GM18517 (cell line): ENCODE measurements at regions not wholly inside any gene's neighbourhood (a gene's known extent, or its start where the extent isn't known, plus 50 kb on each side); places are given as distances from the start of the nearest gene placed in this dataset.
A peak's percentile ranks its signal among the peaks of the same experiment; 100 is the strongest.
"Not testable (repeated sequence)": the region's sequence is repeated elsewhere in the genome, so short reads cannot be mapped to it uniquely, and the experiment has no call there.

Experiments used
- ATAC-seq: cut with Tn5 transposase; IDR thresholded peaks from one replicate; pipeline ENCODE4 v1.9.1; 2021; ENCODE audit warnings: mild to moderate bottlenecking, moderate library complexity; ENCODE audit not compliant: unreplicated experiment

DNA sequence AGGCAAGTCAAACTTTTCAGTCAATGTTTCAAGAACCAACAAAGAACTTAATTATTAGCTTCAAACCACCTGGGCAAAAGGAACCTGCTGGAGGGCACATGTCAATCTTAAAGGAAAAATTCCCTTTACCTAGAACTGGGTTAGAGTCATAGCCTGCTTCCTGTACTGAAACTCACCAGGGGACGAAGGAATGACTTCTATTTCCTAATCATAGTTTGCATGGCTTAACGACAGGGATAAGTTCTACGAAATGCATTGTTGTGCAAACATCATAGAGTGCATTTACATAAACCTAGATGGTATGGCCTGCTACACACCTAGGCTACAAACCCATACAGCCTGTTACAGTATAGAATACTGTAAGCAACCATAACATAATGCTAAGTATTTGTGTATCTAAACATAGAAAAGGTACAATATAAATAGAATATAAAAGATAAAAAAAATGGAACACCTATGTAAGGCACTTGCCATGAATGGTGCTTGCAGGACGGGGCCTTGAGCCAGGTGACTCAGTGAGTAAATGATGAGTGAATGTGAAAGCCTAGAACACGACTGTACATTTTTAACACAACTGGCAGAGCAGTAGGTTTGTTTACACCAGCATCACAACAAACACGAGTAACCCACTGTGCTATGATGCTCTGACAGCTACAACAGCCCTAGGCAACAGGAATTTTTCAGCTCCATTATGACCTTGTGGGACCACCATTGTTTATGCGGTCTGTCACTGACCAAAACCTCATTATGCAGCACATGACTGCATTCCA is 234.9 kb upstream of the CAND1 start:
- no peak for ATAC-seq

DNA sequence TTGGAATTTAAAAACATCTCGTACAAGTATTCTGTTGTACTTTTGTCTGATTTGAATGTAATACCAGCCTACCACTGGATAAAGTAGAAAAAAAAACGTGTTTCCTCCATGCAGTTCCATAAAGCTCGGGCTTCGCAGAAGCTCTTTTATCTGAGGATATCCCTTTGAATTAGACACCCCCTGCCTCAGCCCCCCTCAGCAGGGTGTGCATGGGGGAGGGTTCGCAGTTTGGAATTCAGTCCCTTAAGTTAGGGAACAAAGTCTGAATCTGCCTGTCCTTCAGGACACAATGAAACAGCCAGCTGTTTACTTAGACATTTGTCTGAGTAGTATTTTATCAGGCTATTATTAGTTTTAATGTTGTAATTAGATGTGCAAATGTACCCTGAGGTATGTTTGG is 234.0 kb upstream of the CAND1 start:
- no peak for ATAC-seq

DNA sequence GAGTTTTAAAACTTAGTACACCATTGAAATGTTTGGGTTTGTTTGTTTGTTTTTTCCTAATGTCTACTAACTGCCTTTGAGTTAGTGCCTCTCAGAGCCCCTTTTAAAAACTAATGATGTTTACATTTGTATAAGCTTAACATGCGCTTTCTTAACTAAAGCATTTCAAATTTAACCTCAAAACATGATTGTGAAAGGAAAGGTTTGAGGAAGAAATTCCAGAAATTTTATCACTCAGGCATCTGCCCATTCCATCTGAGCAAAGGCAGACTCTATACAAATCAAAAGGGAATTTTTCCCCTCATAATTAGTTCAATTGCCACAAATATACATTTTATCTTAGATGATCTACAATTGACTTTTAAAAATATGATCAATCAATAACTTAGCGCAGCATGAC is 230.7 kb upstream of the CAND1 start:
- ATAC-seq: no peak

DNA sequence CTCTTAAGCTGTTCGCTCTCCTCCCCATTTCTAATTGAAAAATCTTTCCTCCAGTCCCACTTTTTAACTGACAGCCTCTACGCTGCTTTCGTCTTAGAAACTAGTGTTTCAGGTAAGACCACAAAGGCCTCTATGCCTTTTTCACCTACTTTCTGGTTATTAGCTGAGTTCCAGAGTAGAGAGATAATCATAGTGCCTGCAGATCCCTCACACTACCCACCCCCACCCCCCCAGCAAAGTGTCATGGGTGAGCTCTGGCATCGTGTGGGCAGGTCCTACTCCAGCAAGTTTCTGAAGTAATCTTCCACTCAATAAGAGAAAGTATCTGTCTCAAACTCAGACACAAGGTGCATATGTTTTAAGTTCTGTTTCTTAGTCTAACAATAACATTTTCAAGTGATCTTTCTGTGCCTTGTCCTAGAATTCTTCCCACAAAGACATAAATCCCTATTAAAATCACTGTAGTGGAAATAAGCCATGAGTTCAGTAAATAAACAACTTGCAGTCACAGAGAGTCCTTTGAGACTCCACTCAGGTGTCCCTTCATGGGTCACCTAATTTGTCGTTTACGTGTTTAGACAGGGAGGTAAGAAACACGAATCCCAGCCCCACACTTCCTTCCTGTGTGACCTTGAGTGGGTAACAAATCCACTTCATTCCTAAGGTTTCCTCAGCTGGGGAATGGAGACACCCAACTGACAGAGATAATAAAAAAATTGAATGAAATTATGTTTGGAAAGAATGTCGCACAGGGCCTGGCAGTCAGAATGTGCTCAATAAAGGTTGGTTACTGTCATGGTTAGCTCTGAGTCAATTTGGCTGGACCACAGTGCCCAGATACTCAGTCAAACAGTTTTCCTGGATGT is 228.9 kb upstream of the CAND1 start:
- ATAC-seq: no peak

DNA sequence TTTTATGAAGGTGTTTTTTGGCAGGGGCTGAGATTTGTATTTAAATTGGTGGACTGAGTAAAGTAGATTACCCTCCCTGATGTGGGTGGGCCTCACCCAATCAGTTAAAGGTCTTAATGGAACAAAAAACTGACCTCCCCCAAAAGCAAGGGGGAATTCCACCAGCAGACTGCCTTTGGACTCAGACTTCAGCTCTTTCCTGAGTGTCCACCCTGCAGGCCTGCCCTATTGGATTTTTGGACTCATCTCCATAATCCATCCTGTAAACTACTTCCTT is 228.4 kb upstream of the CAND1 start:
- ATAC-seq: no peak

DNA sequence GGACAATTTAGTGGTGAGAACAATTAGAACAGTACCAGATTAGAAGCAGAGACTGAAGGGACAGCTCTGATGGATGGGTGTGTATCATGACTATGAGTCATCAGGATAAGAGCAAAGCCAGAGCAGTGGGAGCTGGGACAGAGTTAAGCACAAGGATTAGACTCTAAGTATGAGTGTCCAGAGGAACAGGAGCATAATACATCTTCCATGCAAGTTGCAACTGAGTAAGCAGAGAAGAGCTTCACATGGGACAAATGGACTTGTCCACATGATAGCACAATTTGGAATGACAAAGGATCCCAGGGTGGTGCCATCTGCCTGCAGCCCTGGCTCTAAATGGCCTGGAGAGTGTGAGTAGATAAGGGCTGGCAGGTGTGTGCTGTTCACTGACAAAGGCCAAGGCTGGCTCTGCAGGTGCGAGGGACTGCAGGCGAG is 226.4 kb upstream of the CAND1 start:
- no peak for ATAC-seq

DNA sequence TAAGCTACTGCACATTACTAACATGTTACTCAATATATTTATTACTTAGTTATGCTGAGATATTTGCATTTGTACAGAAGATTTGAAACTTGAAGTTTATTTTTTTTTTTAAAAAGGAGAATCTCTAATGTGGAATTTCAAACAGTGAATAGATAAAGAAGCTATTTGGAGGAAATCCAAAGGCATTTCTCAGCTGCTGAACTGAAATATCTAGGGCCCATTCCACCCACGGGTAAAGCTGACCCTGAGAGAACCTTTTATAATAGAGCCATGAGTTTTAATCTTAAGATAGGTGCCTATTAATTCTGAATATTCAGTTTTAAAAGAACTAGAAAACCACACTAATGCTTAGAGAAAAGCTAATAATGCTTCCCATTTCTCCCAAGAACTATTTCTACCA is 225.4 kb upstream of the CAND1 start:
- ATAC-seq: no peak

DNA sequence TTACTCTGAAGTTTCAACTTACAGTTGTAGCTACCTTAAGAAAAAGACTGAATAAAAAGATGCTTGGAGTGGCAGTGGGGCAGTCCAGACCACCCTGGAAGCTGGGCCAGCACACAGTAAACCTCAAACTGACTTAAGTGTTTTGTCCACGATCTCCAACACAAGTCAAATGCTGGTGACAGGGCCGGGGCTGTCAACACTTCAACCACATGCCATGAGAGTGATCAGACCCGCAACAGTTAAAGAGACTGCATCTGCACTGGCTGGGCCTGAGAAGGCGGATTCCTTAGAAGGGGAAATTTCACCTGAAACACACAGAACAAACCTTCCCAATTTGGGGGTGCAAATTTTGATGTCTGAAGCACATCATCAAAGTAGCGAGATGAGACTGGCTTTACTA is 223.5 kb upstream of the CAND1 start:
- ATAC-seq: no peak

DNA sequence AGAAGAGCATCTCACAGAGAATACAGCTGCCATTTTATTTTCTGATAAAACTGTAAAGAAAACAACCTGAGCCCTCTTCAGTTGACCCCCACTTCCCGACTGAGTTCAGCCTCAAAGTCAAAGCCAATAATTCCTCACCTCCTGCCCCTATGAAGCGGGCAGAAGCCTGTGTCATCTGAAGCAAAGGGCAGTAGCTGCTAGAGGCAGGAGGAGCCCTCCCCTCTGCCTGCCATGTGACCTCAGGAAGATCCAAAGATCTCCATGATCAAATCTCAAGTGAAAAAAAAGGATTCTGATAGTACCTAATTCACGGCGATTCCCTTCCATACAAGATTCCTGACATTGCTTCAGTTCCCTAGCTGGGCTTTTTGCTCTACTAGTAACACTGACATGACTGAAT is 223.1 kb upstream of the CAND1 start:
- no peak for ATAC-seq

DNA sequence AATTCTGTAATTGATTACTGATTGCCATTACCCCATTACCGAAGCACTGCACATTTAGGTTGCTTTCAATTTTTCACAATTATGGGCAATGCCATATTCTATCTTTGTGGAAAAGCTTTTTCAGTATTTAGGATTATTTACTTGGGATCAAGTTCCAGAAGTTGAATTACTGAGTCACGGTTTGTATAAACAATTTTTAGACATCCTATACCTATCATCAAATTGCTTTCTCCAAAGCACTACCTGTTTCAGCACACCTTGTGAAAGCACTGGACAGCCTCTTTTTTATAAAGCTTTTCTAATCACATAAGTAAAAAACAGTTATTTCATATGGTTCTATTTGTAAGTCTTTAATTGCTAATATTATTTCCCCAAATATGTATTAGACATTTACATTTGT is 221.5 kb upstream of the CAND1 start:
- no peak for ATAC-seq

DNA sequence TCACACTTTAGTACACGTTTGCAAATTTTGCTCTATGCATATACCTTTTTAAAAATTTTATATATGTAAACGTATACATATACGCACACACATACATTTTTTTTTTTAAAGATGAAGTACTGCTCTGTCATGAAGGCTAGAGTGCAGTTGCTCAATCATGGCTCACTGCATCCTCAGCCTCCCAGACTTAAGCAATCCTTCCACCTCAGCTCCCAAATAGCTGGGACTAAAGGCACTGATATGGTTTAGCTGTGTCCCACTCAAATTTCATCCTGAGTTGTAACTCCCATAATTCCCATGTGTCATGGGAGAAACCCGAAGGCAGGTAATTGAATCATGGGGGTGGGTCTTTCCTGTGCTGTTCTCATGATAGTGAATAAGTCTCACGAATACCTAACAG is 220.8 kb upstream of the CAND1 start:
- ATAC-seq: no peak

DNA sequence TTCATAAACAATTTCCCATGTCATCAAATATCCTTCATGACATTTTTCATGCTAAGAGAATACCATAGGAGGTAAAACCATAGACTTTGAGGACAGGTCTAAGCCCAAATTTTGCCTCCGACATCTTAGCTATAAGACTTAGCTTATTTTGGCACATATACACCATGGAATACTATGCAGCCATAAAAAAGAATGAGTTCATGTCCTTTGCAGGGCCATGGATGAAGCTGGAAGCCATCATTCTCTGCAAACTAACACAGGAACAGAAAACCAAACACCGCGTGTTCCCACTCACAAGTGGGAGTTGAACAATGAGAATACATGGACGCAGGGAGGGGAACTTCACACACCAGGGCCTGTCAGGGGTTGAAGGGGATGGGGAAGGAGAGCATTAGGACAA is 220.0 kb upstream of the CAND1 start:
- not testable (repeated sequence) for ATAC-seq

DNA sequence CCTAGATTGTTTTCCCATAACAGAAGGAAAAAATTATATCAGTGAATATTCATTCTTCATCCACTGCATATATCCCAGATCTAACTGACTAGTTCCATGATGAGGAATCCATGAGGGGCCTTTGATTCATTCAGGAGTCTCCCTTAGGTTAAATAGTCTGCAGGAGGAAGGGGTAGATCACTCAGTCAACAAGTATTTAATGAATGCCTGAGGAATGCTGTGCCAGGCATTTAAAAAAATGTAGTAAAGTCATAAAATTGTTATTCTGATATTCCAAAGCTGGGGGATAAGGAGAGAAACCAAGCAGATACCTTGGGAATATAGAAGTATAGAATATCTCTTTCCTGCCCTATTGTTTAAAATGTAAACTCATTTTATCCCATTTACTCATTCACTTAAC is 216.2 kb upstream of the CAND1 start:
- no peak for ATAC-seq

DNA sequence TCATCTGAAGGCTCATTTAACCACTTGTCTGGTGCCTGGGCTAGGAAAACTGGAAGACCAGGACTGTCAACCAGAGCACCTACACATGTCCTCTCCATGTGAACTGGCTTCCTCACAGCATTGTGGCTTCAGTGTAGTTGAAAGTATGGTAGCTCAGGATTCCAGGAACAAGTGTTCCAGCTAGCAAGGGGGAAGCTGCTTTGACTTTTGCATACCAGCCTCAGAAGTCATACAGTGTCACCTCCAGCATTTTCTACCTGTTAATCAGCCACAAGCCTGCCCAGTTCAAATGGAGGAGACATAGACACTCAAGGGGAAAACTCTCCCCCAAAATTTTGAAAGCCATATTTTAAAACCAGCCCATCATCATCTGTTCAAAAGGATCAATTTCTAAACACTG is 212.8 kb upstream of the CAND1 start:
- ATAC-seq: no peak

DNA sequence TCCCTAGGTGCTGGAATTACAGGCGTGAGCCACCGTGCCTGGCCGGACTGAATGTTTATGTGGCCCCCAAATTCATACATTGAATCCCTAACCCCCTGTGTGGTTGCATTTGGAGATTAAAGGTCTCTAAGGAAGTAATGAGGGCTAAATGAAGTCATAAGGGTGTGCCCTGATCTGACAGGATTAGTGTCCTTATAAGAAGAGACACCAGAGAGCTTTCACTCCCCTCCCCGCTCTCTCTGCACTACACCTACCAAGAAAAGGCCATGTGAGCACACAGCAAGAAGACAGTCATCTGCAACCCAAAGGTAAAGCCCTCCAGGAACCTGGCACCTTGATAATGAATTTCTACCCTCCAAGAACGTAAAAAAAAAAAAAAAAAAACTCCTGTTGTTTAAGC is 212.1 kb upstream of the CAND1 start:
- ATAC-seq: no peak

DNA sequence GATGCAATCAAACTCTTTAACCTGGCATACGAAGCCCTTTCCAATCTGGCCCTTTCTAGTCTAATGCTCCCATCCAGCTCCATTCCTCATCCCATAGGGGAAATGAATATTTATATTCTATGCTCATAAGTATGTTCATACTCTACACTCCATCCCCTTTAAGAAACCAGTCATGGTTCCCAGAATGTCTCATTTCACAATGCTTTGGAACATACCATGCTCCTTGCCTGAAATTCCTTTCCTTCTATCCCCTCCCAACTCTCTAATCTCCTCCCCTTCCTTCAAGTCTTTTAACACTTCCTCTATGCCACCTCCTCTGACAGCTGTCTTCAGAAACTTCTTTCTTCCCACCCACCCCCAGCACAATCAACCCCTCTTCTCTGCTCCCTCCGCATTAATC is 207.0 kb upstream of the CAND1 start:
- ATAC-seq: no peak

DNA sequence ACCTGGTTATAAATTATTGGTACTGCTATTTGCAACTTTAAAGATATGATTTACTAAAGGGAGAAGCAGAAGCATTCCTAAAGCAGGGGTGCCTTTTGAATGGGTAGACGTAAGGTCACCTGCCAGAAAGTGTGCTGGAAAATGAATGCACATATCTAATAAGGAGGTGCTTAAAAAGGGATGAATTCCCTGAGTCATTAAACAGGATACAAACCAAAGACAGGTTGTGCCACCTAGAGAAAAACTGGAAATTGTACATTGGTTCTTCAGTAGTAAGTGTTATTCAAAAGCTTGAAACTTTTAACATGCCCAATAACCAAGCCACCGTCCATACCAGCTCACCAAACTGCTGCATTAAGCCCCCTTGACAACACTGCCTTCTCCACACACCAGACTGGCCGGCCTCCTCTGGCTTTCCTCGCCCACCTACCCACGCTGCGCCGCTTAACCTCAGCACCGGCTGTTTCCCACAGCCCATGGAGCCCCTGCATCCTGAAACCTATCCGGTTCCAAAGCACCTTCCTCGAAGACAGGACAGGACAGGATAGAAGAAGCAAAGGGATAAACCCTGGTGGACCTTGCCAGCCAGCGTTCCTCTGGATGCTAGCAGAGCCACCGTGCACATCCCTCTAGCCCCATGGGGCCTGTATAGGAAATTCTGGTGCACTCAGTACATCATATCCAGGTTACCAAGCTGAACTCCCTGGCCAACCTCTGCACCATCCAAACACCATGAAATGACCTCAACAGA is 201.5 kb upstream of the CAND1 start:
- no peak for ATAC-seq

DNA sequence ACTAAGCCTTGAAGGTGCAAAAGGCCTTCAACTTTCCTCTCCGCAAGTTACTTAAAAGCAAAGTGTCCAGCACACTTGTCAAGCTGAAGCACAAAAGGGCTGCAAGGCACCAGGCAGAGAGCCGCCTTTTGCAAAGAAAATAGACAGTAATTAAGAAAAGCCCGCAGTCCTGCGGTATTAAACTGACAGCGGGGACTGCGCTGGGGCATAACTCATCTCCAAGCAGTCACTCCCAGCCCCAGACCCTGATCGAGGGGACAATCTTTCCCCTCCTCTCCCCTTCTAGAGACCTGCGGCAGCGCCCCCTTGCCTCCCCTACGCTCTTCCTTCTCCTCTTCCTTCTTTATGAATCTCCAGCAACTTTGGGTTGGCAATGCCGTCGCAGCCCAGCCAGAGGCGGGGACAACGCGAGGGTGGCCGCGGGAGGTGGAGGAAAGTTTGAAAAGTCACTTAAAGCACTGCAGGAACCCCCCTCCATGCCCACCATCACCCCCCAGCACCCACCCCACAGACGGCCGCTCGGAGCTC is 200.9 kb upstream of the CAND1 start:
- no peak for ATAC-seq

DNA sequence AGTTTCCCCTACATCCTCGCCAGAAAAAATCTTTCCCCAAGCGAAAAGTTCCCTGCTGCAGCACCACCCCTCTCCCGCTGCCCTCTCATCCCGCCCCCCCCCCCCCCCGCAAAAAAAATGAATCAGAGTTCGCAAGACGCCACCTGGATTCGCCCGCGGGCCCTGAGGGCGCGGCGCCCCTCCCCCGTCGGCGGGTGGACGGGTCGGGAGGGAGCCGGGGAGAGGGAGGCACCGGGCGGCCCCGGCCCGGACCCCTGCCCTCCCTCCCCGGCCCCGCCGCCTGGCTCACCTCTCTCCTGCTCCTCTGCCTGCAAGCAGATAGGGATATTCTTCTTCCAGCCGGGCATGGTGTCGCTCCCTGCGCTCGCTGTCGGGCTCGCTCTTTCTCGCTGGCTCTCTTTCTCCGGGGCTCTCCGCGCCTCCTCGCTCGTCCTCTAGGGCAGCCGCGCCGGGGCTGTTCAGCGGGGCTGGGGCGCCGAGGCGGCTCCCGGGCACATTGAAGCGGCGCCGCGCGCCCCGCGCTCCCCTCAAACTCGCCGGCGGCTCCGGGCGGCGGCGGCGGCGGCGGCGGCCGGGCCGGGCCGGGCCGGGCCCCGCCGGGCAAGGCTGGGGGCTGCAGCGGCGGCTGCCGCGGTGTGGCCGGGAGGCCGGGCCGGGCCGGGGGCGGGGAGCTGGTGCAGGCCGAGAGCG is 200.3 kb upstream of the CAND1 start:
- ATAC-seq: peak; percentile 54

DNA sequence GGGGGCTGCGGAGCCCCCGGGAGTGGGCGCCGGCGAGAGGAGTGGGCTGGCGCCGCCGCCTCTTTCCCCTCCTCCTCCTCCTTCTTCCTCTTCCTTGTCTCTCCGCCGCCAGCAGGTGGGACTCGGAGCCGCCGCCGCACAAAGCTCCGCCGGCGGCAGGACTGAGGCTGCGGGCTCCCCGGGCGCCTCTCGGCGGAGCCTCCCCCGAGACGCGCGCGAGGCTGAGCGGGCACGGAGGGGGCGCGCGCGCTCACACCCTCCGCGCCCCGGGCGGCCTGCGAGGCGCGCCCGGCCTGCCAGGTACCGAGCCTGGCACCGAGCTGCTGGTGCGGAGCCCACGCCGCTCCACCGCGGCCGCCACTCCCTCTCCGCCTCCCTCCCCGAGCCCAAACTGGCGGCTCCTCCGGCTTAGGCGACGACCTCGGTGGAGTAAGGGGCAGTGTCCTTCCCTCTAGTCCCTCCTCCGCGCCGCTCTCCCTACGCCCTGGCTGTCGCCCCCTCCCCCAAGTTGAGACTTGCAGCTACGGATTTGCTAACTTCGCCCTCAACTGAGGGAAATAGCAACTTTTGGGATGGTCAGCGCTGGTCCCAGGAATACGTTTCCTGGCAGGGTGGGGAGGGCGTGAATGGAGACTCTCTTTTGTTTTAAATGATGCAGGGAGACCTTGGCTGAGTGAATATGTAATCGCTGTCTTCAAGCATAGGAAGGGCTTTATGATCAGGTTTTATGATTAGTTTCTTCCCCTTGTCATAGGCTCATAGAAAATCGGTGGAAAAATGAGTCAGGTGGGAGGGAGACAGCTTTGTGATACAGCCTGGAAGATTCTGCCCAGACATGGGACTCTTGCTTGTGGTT is 199.5 kb upstream of the CAND1 start:
- ATAC-seq: peak; percentile 53
